Hindlimb muscle (tissue), 1 donor: ENCODE measurements at regions not wholly inside any gene's neighbourhood (a gene's known extent, or its start where the extent isn't known, plus 50 kb on each side); places are given as distances from the start of the nearest gene placed in this dataset.

Experiments
- DNase-seq: peaks from one replicate; pipeline ENCODE4 v3.0.0-alpha.2; 2013

DNA sequence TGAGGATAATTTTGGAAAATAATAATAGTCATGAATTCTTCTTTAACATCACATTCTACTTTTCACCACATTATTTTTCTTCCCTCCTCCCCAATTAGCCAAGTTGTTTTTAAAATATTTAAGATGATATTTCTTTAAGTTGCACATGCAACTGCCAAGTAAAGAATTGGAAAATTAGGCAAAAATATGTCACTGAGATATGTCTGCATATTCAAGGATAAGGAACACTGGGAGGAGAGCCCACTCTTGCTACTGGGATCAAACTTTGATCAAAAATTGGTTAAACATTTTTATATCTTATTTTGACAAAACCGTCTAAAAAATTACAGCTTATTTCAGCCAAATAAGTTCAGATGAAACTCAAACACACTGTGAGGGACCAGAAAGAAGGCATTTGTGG, 231.2 kb upstream of the TMTC1 start:
- DNase-seq, result no peak

DNA sequence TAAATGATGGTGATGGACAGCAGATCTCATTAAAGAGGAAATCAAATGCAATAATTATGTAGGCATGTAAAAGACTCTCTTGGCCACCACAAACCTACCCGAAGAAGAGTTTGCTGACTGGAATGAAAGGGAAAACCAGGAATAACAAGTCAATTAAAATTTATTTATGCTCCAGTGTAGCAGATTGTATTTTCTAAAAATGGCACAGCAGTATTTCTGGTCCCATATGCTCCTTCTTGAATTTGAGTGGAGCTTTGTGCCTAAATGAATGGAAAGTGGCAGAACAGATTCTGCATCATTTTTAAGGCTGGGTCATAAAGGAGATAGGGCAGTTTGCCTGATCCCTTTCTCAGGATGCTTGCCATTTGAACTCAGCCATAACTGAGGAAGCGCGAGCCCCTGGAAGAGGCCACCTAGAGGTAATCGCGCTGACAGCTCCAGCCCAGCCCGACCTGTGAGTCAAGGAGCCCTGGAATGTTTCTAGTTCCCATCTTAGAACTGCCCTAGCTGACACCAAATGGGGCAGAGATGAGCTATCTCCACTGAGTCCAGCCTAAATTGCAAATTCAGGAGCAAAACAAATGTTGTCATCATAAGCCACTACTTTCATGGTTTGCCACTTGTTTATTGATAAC, 229.2 kb upstream of the TMTC1 start:
- no peak for DNase-seq

DNA sequence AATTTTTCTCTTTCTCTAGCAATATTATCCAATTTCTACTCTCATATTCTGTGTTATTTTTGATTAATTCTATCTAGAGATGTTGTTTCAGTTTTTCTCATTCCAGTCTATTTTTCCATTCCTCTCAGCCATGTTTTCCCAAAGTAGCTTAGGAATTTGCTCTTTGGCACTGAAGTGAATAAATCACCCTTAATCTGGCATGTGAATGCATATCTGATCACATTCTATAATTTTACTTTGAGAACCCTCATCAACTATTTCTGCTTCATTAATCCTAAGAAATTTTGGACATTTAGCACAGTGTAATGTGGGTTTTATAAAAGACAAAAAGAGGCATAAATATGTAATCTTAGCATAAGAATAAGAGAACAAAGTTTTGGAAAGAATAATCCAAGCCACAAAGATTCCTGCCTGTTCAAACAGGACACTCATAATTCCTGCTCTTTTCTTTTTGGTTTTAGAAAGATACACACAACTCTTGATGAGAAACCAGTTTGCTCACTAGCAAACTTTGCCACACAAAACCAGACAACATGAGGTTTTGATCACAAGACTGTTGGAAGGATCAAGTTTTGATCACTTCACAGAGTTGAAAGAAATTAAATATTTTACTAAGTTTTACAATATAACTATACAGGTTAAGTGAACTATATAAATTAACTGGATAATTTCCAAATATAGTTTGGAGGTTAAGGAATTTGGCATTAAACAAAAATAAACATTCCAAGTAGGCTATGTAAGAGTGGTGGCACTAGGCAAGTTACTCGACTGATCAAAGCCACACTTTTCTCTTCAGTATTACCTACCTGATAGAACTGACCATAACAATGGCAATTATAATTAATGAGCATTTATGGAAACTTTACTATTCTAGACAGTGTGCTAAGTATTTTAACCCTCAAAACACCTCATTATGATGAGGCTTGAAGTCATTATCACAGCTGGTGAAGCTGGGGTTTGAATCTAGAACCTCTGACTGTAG, 226.6 kb upstream of the TMTC1 start:
- DNase-seq, result no peak

DNA sequence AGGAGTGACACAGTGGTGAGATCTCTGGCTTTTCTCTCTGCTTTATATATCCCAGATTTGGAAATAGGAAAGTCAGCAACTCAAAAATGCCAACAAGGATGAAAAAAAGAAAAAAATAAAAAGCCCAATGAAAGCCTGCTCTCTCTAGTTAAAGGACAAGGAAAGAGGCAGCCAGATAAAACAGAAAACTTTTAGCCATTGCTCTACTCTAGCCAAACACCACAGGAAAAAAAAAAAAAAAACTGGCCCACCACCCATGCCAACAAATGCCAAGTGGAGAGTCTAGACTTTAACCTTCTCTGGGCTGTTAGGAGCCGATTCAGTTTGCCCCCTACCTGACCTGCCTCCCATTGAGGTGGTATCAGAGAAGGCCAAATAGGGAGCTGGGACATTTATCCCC, 222.3 kb upstream of the TMTC1 start:
- no peak for DNase-seq

- DNase-seq, result no peak
Observed at GRCh38 chr12:30003321-30003720, 219.6 kb upstream of the TMTC1 start.

- DNase-seq, result no peak
Observed at GRCh38 chr12:30002677-30003076, 218.9 kb upstream of the TMTC1 start.

- DNase-seq, result no peak
Observed at GRCh38 chr12:30000401-30000800, 216.7 kb upstream of the TMTC1 start.

- DNase-seq, result no peak
Observed at GRCh38 chr12:29996993-29997392, 213.3 kb upstream of the TMTC1 start.

DNA sequence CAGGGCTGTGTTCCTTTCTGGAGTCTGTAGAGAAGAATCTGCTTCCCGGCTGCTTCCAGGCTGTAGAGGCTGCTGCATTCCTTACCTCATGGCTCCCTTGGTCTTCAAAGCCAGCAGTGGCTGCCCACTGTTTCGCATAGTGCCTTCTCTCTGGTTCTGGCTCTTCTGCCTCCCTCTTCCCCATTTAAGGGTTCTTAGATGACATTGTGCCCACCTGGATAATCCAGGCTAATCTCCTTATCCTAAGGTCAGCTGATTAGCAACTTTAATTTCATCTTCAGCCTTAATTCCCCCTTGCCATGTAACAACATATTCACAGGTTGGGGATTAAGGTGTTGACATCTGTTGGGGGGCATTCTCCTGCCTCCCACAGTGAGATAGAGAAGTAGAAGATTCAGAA, 208.6 kb upstream of the TMTC1 start:
- no peak for DNase-seq

GRCh38 chr12:29991924-29992323, 208.2 kb upstream of the TMTC1 start:
- DNase-seq, result no peak

DNA sequence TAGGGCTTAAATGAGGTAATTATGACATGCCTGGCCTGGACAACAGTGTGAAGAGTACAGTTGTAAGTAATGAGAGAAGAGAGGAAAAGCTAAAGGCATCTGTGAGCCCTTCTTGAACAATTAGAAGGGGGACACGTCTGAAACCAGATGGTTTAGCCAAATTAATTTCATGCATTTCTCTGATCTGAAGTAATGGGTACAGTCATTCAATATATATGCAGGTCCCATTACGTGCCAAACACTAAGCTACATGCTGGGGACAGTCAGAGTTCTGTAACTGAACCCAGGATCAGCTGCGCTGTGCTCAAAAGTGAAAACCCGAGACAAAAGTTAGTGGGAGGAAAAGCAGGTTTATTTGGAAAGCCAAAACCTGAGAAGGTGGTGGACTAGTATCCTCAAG, 207.2 kb upstream of the TMTC1 start:
- peak; percentile 4 for DNase-seq

DNA sequence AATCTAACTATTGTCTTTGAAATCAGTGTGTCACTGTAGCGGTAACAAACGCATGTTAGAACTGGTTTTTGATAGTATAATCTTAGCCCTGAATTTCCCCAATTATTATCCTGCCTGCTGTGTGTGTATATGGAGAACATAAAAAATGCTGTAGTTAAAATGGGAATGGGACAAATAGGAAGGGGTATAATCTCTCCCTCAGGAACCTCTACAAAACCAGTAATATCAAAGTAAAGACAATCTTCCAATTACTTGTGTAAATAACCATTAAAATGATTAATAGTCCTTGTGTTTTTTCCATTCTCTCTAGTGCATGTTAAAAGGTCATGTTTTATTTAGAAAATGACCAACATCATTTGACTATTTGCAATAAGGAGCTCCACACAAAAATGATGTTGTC, 200.1 kb upstream of the TMTC1 start:
- DNase-seq, result no peak

- DNase-seq, result no peak
Observed at GRCh38 chr12:29980304-29980703, 196.6 kb upstream of the TMTC1 start.

DNA sequence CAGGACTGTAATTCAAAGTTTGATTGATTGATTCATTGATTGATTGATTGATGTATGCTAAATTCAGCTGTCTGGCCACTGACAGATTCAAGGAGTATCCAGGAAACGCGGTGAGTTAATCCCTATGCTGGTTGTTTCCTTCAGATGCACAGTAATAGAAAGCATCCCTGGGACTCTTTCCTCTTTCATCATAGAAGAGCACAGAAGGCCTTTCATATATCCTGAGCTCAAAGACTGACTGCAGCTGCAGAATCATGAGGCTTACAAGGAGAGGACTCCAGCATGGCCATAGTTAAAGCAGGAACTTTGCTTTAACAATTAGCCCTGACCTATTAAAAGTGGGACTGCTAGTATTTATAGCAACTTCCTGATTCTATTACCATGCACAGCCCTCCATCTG, 187.7 kb upstream of the TMTC1 start:
- DNase-seq, result no peak

- no peak for DNase-seq
Observed at GRCh38 chr12:29970501-29970900, 186.8 kb upstream of the TMTC1 start.

DNA sequence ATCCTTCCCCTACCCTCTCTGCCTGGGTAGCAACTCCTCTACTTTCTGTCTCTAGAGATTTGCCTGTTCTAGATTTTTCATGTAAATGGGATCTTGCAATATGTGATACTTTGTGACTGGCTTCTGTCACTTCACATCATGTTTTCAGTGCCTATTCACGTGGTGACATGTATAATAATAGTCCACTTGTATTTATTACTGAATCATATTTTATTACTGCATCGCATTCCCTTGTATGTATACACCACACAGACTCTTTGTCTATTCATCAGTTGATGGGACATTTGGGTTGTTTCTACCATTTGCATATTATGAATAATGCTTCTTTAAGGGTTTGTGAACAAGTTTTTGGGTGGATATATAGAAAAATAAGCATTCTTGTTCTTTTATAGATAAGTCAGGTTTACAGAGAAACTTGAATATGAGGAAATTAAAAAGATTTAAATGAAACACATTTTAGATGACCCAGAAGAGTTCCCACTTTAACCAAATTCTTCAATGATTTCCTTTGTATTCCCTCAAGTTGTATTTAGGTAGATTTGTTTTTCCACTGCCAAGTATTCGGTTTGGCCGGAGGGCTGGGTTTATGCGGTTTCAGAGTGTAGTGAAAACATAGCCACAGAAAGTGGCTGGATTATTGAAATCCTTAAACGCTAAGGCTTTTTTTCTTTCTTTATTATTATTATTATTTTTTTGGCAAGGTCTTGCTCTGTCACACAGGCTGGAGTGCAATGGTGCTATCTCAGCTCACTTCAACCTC, 178.7 kb upstream of the TMTC1 start:
- DNase-seq, result no peak

DNA sequence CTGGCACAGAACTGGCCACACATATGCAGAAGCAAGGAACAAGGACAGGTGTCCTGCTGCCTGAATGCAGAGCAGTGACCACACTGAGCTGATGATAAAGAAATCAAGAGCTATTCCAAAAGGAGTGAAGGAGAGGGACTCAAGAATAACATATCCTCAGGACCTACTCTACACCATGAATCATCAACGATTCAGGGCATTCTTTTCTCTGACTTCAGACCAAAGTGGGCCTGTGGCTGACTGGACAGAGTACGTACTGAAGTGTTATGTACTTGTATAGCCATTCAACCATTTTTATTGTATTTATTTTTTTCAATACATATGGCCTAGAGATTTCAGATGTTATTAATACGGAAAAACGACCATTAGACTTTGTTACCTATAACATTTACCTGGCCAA, 177.5 kb upstream of the TMTC1 start:
- no peak for DNase-seq

DNA sequence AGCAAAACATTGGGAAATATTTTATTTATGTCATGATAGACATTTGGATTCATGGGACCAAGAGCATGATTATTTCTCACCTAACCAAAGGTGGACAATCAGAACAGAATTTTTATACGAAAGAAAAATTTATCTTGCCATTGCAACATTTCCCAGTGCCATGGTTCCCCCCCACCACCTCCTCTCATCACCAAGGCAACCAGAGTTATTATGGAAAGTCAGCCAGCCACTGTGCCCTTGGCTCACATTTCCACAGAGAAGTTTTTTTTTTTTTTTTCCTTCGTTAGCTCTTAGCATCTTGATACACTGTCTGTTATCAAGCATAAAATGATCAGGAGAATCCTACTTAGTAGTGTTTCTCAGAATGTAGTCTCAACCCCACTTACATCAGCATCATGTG, 176.4 kb upstream of the TMTC1 start:
- DNase-seq, result no peak

- no peak for DNase-seq
Observed at GRCh38 chr12:29957835-29958234, 174.1 kb upstream of the TMTC1 start.

DNA sequence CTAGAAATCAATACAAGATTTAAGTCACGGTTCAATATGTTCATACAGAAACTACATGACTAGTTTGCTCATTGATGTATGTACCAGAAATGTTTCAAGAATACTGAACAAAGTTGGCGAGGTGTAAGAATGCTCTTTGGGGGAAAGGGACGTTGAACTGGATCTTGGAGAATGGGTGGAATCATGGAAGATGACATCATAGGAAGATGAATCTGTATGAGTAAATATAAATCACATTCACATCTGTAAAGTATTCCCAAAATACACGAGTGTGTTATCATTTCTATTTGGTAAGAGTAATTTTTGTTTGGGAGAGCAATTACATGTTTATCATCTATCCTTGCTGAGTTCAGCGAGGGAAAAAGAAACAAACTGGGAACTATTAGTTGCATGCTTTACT, 162.2 kb upstream of the TMTC1 start:
- DNase-seq, result no peak

DNA sequence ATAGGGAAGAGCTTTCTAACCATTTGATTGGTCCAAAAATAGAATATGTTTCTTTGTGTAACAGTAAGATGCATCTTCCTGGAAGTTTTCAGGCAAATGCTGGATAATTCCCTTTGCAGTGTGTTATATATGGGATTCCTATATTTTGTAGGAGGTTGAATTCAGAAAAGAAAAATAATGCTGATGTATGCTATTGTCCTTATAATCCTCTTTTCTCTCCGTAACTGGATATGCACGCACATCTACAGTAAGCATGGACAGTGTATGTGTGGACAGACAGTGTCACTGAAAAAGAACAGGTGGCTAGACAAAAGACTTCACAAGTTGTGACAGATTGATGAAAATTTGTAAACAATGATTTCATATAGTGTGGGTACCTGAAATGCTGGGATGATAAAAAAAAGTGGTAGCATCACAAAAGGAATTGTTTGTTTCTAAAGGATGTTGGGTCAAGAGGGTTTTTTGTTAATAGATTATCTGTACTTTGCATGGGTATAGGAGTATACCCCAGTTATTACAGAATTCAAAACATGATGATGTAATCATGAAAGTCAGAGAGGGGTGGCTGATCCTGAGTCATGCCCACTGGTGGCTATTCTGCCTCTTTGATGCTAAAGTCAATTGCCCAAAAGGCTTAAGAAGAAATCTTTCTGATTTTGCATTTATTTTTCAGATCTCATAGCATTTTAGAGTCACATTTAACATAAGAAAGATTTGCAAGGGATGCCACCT, 160.7 kb upstream of the TMTC1 start:
- DNase-seq, result no peak

DNA sequence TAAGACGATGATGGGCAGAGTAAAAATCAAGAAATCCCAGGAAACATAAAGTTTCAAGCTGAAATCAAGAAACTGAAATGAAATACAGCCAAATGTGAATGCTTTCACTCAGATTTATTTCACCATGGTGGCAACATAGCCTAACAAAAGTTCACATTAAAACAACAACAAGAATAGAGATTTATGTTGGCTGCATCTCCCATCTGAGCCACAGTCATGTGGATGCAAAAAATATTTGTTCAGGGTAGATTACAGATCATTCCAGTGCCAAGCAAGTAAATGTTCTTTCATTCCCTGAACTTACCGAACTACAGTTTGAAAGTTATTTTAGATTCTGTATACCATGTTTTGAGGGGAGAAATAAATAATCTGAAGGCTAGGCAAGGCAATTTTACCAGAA, 159.9 kb upstream of the TMTC1 start:
- DNase-seq, result no peak

DNA sequence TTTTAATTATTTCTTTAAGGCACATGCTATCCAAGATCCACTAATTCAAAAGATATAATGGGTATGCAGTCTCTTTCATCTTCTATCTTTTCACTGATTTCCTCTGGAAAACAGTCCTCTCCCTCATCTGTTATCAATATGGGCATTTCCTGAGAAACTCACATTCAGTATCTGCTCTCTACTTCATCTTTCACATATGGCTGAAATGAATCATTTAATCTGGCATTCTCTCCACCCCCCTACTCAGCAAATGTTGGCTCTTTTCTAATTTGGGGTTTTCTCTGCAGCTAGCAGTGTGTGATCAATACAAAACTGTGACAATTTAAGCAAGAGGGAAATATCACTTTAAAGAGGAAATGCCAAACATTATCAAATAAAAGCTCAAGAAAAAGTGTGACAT, 157.1 kb upstream of the TMTC1 start:
- DNase-seq, result no peak
